A549 (cell line): ENCODE measurements at regions not wholly inside any gene's neighbourhood (a gene's known extent, or its start where the extent isn't known, plus 50 kb on each side); places are given as distances from the start of the nearest gene placed in this dataset.
A peak's percentile ranks its signal among the peaks of the same experiment; 100 is the strongest.
"Not testable (repeated sequence)": the region's sequence is repeated elsewhere in the genome, so short reads cannot be mapped to it uniquely, and the experiment has no call there.

Experiments used
- ATAC-seq, 2 experiments: fragments of 200-7000 bp in 1 of 2; fragments of >200 bp in 1 of 2; cut with Nextera tagmentation in 1 of 2; cut with Tn5 transposase in 1 of 2; 3 replicates each; pipeline versions ENCODE4 v1.8.0 to v1.9.1; 2018 to 2020; ENCODE audit warnings: mild to moderate bottlenecking in 1 of 2, moderate library complexity in 1 of 2
- CTCF ChIA-PET: fragments of 300-600 bp; sonication (Branson Sonifier 250); formaldehyde crosslinking; extraction: SDS; loops from one replicate; lab custom pipeline; 2021; ENCODE audit warnings: antibody characterized with exemption, inconsistent platforms; lab: Yijun Ruan, JAX
- POLR2A ChIA-PET: fragments of 350-600 bp; formaldehyde crosslinking; extraction: SDS; loops from one replicate; lab custom pipeline; 2021; ENCODE audit warnings: antibody characterized with exemption, inconsistent platforms; lab: Yijun Ruan, JAX
- DNase-seq, 2 experiments: peaks; one replicate each; pipeline versions ENCODE4 v3.0.0 to v3.0.0-alpha.2; 2011 to 2016; ENCODE audit warnings: low read depth in 1 of 2, low spot score in 1 of 2
- FAIRE-seq: peaks from 2 replicates; lab custom pipeline; 2011; peaks lifted over from hg19 to GRCh38; lab: Jason Lieb, UNC
- H3K27ac ChIP-seq, 2 experiments: fragments of >200 bp; sonication (Bioruptor Twin); formaldehyde crosslinking; 3 replicates each; pipeline ENCODE4 v1.5.1; 2016 to 2017
- H3K4me1 ChIP-seq: fragments of >200 bp; sonication (Bioruptor Twin); formaldehyde crosslinking; 3 replicates; pipeline ENCODE4 v1.6.1; 2016
- H3K4me2 ChIP-seq: fragments of >200 bp; sonication (Bioruptor Twin); formaldehyde crosslinking; 3 replicates; pipeline ENCODE4 v1.6.1; 2016
- H3K4me3 ChIP-seq: fragments of >200 bp; sonication (Bioruptor Twin); formaldehyde crosslinking; 3 replicates; pipeline ENCODE4 v1.5.1; 2016
- H3K9me3 ChIP-seq: fragments of >200 bp; sonication (Bioruptor Twin); formaldehyde crosslinking; 3 replicates; pipeline ENCODE4 v1.6.1; 2016
- ATOH8 ChIP-seq: fragments of 250-450 bp; sonication (Bioruptor Pico); IDR thresholded peaks from 2 replicates; pipeline ENCODE4 v1.5.0; 2020; ENCODE audit warnings: low read depth, mild to moderate bottlenecking, moderate library complexity
- CBX8 ChIP-seq: fragments of 200-600 bp; sonication (generic); IDR thresholded peaks from 2 replicates; pipeline ENCODE4 v1.6.1; 2016
- CEBPB ChIP-seq, 2 experiments: fragments of >200 bp in 1 of 2; sonication (Bioruptor Twin) in 1 of 2; formaldehyde crosslinking in 1 of 2; IDR thresholded peaks; 2 replicates each; pipeline ENCODE4 v1.6.1; 2012 to 2016
- EHF ChIP-seq: fragments of 250-450 bp; sonication (Bioruptor Pico); IDR thresholded peaks from 2 replicates; pipeline ENCODE4 v1.5.0; 2020; ENCODE audit warnings: mild to moderate bottlenecking
- EP300 ChIP-seq, 2 experiments: fragments of >200 bp; sonication (Bioruptor Twin); formaldehyde crosslinking; IDR thresholded peaks; 2 replicates in 1 of 2; 3 replicates in 1 of 2; pipeline ENCODE4 v1.6.1; 2016 to 2017
- ESRRA ChIP-seq: fragments of 150-350 bp; IDR thresholded peaks from 2 replicates; pipeline ENCODE4 v1.6.1; 2014; ENCODE audit warnings: mild to moderate bottlenecking, low read length, borderline replicate concordance
- FOSL2 ChIP-seq, 2 experiments: fragments of 450-650 bp in 1 of 2; fragments of >200 bp in 1 of 2; sonication (Bioruptor Twin) in 1 of 2; formaldehyde crosslinking; IDR thresholded peaks; 2 replicates each; pipeline versions ENCODE4 v1.5.0 to v1.6.1; 2016 to 2020; ENCODE audit warnings: mild to moderate bottlenecking in 1 of 2, moderate library complexity in 1 of 2
- HES2 ChIP-seq: fragments of >200 bp; sonication (Bioruptor Twin); formaldehyde crosslinking; IDR thresholded peaks from 2 replicates; pipeline ENCODE4 v1.6.1; 2016
- HOXA7 ChIP-seq: fragments of 250-450 bp; sonication (Bioruptor Pico); IDR thresholded peaks from 2 replicates; pipeline ENCODE4 v1.5.0; 2020; ENCODE audit warnings: mild to moderate bottlenecking, moderate library complexity
- HOXB13 ChIP-seq: fragments of 250-450 bp; sonication (Bioruptor Pico); IDR thresholded peaks from 2 replicates; pipeline ENCODE4 v1.5.0; 2020; ENCODE audit warnings: low read depth, mild to moderate bottlenecking, moderate library complexity
- MAFK ChIP-seq: fragments of 450-650 bp; IDR thresholded peaks from 2 replicates; pipeline ENCODE4 v1.6.1; 2014; ENCODE audit not compliant: partially characterized antibody
- MAX ChIP-seq: IDR thresholded peaks from 2 replicates; pipeline ENCODE4 v1.6.1; 2012
- MYC ChIP-seq: IDR thresholded peaks from 2 replicates; pipeline ENCODE4 v1.6.1; 2012; ENCODE audit warnings: mild to moderate bottlenecking, inconsistent platforms, low read length, improper control_type of control experiment, borderline replicate concordance
- NPAS2 ChIP-seq: fragments of 250-450 bp; sonication (Bioruptor Pico); IDR thresholded peaks from 2 replicates; pipeline ENCODE4 v1.8.0; 2022; ENCODE audit warnings: mild to moderate bottlenecking, moderate library complexity, borderline replicate concordance
- PBX3 ChIP-seq: IDR thresholded peaks from 2 replicates; pipeline ENCODE4 v1.6.1; 2012
- RNF2 ChIP-seq: fragments of 200-600 bp; sonication (generic); IDR thresholded peaks from 2 replicates; pipeline ENCODE4 v1.6.1; 2016; ENCODE audit warnings: low read depth, mild to moderate bottlenecking, antibody characterized with exemption, moderate library complexity, borderline replicate concordance
- TFCP2L1 ChIP-seq: fragments of 250-450 bp; sonication (Bioruptor Pico); IDR thresholded peaks from 2 replicates; pipeline ENCODE4 v1.5.0; 2021; ENCODE audit warnings: mild to moderate bottlenecking
- ZC3H11A ChIP-seq: fragments of 450-650 bp; IDR thresholded peaks from 2 replicates; pipeline ENCODE4 v1.6.1; 2014; ENCODE audit warnings: antibody characterized with exemption, mild to moderate bottlenecking
- WGBS: methylation state at CpG from one replicate; pipeline ENCODE4 v1.1.6; 2017; ENCODE audit errors: missing lambda C conversion rate; 5-methylcytosine and 5-hydroxymethylcytosine counted together

- DNase-seq (no peak), ATAC-seq (no peak), FAIRE-seq (no peak)
- Histone ChIP-seq H3K4me1 (peaks cover 39% of the 10 kb centered on the region; the same call in 2 of the 3 replicates), H3K4me2 (peak overlapping the region; percentile 50; the same call in 2 of the 3 replicates), H3K4me3 (no peak overlapping the region), H3K9me3 (no peaks in the 10 kb centered on the region), H3K27ac (peak overlapping the region; percentile 30; a peak in 2 of 6 replicates)
- CTCF ChIA-PET = no interaction called here
- 82% methylated on average over 1 of the region's 1 CpG for WGBS
- POLR2A ChIA-PET = no interaction called here
- TF ChIP-seq MAFK (peak; percentile 91), FOSL2 (IDR thresholded peaks at IDR 0.05) (no peak), FOSL2 (CRISPR knock-in tag; IDR thresholded peaks at IDR 0.05) (peak; percentile 75), ZC3H11A (no peak)
These were observed 121.5 kb downstream of the FEM1C start for GRCh38 chr5:115423051-115423450.

DNA sequence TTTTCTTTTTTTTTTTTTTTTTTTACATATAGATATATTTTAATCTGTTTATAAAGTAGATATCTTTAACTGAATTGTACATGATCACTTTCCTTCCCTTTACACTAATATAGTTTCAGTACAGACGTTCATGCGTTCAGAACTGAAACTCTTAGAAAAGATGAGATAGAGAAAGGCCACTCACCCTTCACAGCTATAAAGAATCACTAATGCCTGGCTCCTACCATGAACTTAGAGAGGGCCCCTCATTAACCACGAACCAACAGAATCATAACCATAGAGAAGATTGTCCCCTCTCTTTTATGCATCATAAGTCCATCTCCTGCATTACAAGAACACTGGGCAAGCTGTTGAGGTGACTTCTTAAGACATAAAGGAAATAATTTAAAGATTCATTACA, 123.8 kb downstream of the FEM1C start:
- H3K27ac ChIP-seq, DNase-seq, H3K9me3 ChIP-seq, ATAC-seq, H3K4me3 ChIP-seq, H3K4me2 ChIP-seq: not testable (repeated sequence)
- POLR2A ChIA-PET = interaction anchor here (1.2 kb wide), 1 partner anchor 123 kb away, joined by 3 read pairs; no protein-coding TSS in a partner anchor
- CTCF ChIA-PET = interaction anchor here (1.4 kb wide), 1 partner anchor 111 kb away, joined by 6 read pairs; no protein-coding TSS in a partner anchor
- 100% methylated on average over 2 of the region's 3 CpGs for WGBS
- peak; percentile 88 for FAIRE-seq
- peaks cover 26% of the 10 kb centered on the region; the same call in 2 of the 3 replicates for H3K4me1 ChIP-seq

DNA sequence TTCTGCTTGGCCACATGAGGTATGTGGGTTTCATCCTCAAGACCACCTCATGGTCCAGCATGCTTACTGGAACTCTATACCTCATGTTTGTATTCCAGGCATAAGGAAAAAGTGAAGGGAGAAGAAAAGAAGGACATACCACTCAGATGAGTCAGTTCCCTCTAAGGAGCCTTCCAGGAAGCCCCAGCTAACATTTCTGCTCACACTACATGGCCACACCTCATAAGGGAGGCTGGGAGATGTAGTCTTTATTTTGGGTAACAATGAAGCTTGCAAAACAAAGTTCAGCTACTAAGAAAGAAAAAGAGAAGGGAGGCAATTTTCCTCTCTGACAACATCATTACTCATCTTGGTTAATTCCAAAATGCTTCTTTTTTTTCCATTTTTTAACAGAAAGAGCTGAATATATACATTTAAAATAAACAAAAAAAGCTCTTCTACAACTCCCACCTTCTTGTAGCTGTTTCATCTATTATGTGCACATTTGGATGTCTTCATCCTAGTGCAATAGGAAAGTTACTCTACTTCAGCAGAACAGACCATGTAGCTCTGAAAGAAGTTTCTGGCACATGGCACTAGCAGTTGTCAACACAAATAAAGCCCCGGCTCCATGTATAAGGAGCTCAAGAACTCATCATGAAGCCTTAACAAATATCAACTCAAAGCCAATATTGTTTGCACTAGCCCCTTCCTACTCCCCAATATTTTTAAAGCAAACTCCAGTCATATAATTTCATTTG, 123.6 kb upstream of the CCDC112 start:
- peak overlapping the region; percentile 29 for H3K4me2 ChIP-seq
- no peak for FAIRE-seq
- no peak overlapping the region for H3K4me3 ChIP-seq
- peaks cover 32% of the 10 kb centered on the region; the same call in 2 of the 3 replicates for H3K4me1 ChIP-seq
- TF ChIP-seq CEBPB (IDR thresholded peaks at IDR 0.05) (no peak), FOSL2 (IDR thresholded peaks at IDR 0.05) (no peak), FOSL2 (CRISPR knock-in tag; IDR thresholded peaks at IDR 0.05) (peak; percentile 37; the same call in 1 of the 2 replicates), MAX (no peak)
- TF ChIP-seq, all 56 proteins: peak for 1
- no peaks in the 10 kb centered on the region for H3K9me3 ChIP-seq
- ATAC-seq (peak; percentile 90), DNase-seq (peak; percentile 17 to 71)
- POLR2A ChIA-PET = interaction anchor here (0.5 to 1.2 kb wide), 3 partner anchors 124 to 242 kb away, joined by 3 to 8 read pairs (median 3); partner anchors contain the start of gene FEM1C
- CTCF ChIA-PET = interaction anchor here (0.8 to 1.4 kb wide), 3 partner anchors 9 to 111 kb away, joined by 3 to 6 read pairs (median 3); no protein-coding TSS in a partner anchor
- 77% methylated on average over 1 of the region's 1 CpG for WGBS
- peak overlapping the region; percentile 9 to 54; a peak in 2 of 6 replicates for H3K27ac ChIP-seq

GRCh38 chr5:115418788-115419187, 122.3 kb upstream of the CCDC112 start:
- Histone ChIP-seq H3K27ac (no peak overlapping the region), H3K9me3 (no peaks in the 10 kb centered on the region), H3K4me1 (peaks cover 39% of the 10 kb centered on the region; the same call in 2 of the 3 replicates), H3K4me3 (no peak overlapping the region), H3K4me2 (no peak overlapping the region)
- POLR2A ChIA-PET = no interaction called here
- CTCF ChIA-PET = no interaction called here
- WGBS = 62% methylated on average over 5 of the region's 5 CpGs
- no peak for FAIRE-seq
- no peak for ATAC-seq
- TF ChIP-seq MYC = no peak
- no peak for TF ChIP-seq HOXA7
- TF ChIP-seq ZC3H11A = no peak
- no peak for TF ChIP-seq HOXB13 (CRISPR knock-in tag)
- no peak for TF ChIP-seq NPAS2
- TF ChIP-seq EP300 (IDR thresholded peaks at IDR 0.05) = no peak
- no peak for TF ChIP-seq RNF2
- TF ChIP-seq HES2 = no peak
- TF ChIP-seq PBX3 = no peak
- no peak for TF ChIP-seq ESRRA
- TF ChIP-seq CBX8 = no peak
- no peak for TF ChIP-seq ATOH8 (CRISPR knock-in tag)
- no peak for TF ChIP-seq MAFK
- no peak for TF ChIP-seq MAX
- TF ChIP-seq TFCP2L1 = no peak
- no peak for TF ChIP-seq EHF (CRISPR knock-in tag)
- no peak for DNase-seq
